ENCODE measurements at regions not wholly inside any gene's neighbourhood (a gene's known extent, or its start where the extent isn't known, plus 50 kb on each side); places are given as distances from the start of the nearest gene placed in this dataset.

- DNase-seq, result no peak
Measured at GRCh38 chr3:15952543-15953175, 154.9 kb upstream of the ANKRD28 start.

GRCh38 chr3:15953841-15954240, 156.1 kb upstream of the ANKRD28 start:
- DNase-seq, result no peak

GRCh38 chr3:15955968-15956367, 158.2 kb upstream of the ANKRD28 start:
- DNase-seq, result no peak

- DNase-seq, result no peak
Measured at GRCh38 chr3:15958692-15959433, 161.1 kb upstream of the ANKRD28 start.

- no peak for DNase-seq
Measured at GRCh38 chr3:15959434-15959811, 161.6 kb upstream of the ANKRD28 start.

GRCh38 chr3:15964605-15965442, 167.0 kb upstream of the ANKRD28 start:
- DNase-seq, result peak; percentile 66

- DNase-seq, result no peak
Measured at GRCh38 chr3:15967577-15967976, 169.8 kb upstream of the ANKRD28 start.

- no peak for DNase-seq
Measured at GRCh38 chr3:15969874-15970640, 172.3 kb upstream of the ANKRD28 start.

GRCh38 chr3:15973414-15973813, 175.6 kb upstream of the ANKRD28 start:
- no peak for DNase-seq

- DNase-seq, result no peak
Measured at GRCh38 chr3:15973940-15974339, 176.2 kb upstream of the ANKRD28 start.

- DNase-seq, result no peak
Measured at GRCh38 chr3:15974647-15975046, 176.9 kb upstream of the ANKRD28 start.

GRCh38 chr3:15976524-15976923, 178.7 kb upstream of the ANKRD28 start:
- no peak for DNase-seq

- DNase-seq, result no peak
Measured at GRCh38 chr3:15977090-15977489, 179.3 kb upstream of the ANKRD28 start.

- DNase-seq, result no peak
Measured at GRCh38 chr3:15977598-15978232, 179.9 kb upstream of the ANKRD28 start.

- DNase-seq, result no peak
Measured at GRCh38 chr3:15978801-15979200, 181.0 kb upstream of the ANKRD28 start.

GRCh38 chr3:15979495-15979894, 181.7 kb upstream of the ANKRD28 start:
- no peak for DNase-seq

- DNase-seq, result no peak
Measured at GRCh38 chr3:15979900-15980299, 182.1 kb upstream of the ANKRD28 start.

GRCh38 chr3:15982243-15982642, 184.5 kb upstream of the ANKRD28 start:
- DNase-seq, result no peak

GRCh38 chr3:15982667-15983196, 185.0 kb upstream of the ANKRD28 start:
- peak; percentile 94 for DNase-seq

- peak; percentile 52 for DNase-seq
Measured at GRCh38 chr3:15983232-15983631, 185.5 kb upstream of the ANKRD28 start.

- DNase-seq, result no peak
Measured at GRCh38 chr3:15983693-15984092, 185.9 kb upstream of the ANKRD28 start.

GRCh38 chr3:15989419-15989818, 185.1 kb upstream of the GALNT15 start:
- no peak for DNase-seq

All from kidney glomerular epithelial cell (primary cell).